Mucosa of gallbladder (tissue), 1 donor: ENCODE measurements at regions not wholly inside any gene's neighbourhood (a gene's known extent, or its start where the extent isn't known, plus 50 kb on each side); places are given as distances from the start of the nearest gene placed in this dataset.

Experiments used
- DNase-seq: peaks from one replicate; pipeline ENCODE4 v3.0.0-alpha.2; 2020; ENCODE audit warnings: low spot score
- donor health status: DM: no; HTN: no; CAD: no.

DNA sequence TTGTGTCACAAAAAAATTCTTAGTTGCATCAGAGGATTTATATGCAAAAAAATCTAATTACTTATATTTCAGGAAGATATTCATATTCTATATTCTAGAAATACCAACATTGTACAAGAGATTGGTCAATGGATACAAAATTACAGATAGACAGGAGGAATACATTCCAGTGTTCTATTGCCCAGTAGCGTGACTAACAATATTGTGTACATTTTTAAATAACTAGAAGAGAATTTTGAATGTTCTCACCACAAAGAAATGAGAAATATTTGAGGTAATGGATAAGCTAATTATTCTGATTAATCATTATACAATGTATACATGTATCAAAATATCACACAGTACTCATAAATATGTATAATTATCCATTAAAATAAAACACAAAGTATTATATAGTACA, 253.3 kb downstream of the IPMK start:
- DNase-seq = no peak

DNA sequence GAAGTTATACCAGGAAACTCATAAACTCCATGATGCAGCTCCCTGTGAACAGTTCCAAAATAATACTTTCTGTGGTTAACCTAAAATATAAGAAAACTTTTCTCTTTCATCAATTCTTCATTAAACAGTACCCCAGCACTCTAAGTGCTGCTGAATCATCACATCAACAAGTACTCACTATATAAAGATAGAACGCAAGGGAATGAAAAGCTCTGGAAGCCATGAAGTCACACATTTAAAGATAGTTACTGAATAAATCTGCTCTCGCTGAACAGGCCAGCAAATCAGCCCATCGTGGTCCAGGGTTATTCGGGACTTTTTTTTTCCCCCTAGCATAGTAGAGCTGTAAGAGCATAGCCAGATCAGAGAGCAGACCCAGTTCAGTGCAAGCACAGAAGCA, 254.3 kb downstream of the IPMK start:
- DNase-seq = no peak

GRCh38 chr10:58010073-58010702, 257.5 kb downstream of the IPMK start:
- no peak for DNase-seq

GRCh38 chr10:58003945-58004344, 263.7 kb downstream of the IPMK start:
- no peak for DNase-seq

- DNase-seq = no peak
These were observed 266.5 kb downstream of the IPMK start for GRCh38 chr10:58001159-58001558.

DNA sequence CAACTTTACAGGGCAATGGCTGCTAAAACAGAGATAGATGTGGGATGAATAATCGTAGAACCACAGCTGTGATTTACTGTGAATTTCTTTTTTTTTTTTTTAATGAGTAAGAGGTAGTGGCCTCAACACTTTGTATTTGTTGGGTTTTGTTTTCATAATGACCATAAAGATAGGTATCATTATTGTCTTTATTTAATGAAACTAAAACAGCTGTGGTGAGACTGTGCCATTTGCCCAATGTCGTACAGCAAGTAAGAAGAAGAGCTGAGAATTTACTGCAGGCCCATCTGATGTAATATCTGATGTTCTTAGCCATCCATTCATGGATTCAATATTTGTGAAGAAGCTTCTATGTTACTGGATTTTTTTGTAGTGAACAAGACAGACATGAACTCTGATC, 271.2 kb downstream of the IPMK start:
- no peak for DNase-seq

DNA sequence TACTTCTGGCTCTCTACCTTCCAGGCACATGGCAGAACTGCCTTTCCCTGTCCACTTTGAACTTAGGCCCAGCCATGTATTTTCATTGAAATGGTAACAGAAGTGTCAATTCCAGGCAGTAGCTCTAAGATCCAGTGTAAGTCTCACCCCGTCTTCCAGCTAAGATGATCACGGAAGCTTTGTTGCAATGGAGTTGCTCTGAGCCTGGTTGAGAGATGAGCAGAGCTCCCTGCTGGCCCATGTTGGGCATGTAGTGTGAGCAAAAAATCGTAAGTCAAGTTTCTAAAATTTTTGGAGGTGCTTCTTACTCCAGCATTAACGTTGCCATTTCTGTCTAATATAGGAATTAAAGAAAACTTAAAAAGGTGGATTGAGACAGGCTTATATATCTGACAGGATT, 274.4 kb downstream of the IPMK start:
- no peak for DNase-seq

GRCh38 chr10:57992321-57993077, 275.2 kb downstream of the IPMK start:
- peak; percentile 60 for DNase-seq

GRCh38 chr10:57988964-57989363, 278.7 kb downstream of the IPMK start:
- no peak for DNase-seq

- DNase-seq = no peak
These were observed 280.5 kb downstream of the IPMK start for GRCh38 chr10:57987055-57987721.

GRCh38 chr10:57986422-57986821, 281.3 kb downstream of the IPMK start:
- no peak for DNase-seq

- no peak for DNase-seq
These were observed 284.4 kb downstream of the IPMK start for GRCh38 chr10:57983281-57983791.

- DNase-seq = no peak
These were observed 285.6 kb downstream of the IPMK start for GRCh38 chr10:57982091-57982490.

- DNase-seq = no peak
These were observed 287.7 kb downstream of the IPMK start for GRCh38 chr10:57979956-57980355.

DNA sequence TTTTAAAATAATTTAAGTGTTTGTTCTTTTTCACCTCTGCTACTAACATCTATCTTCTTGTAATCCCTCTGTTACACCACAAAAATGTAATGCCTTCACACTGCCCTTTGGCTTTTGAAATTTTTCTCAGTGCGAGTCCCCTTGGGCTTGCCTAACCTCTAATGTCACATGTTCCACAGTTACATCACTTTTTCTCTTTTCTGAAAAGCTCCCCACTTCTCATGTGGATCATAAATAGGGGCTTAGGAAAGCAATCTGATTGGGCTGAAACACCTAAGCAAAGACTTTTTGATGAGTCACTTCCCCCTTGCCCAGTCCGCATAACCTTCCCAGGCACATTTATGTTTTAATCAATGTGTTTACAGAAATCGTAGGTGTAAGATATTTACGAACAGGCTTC, 288.2 kb downstream of the IPMK start:
- no peak for DNase-seq

DNA sequence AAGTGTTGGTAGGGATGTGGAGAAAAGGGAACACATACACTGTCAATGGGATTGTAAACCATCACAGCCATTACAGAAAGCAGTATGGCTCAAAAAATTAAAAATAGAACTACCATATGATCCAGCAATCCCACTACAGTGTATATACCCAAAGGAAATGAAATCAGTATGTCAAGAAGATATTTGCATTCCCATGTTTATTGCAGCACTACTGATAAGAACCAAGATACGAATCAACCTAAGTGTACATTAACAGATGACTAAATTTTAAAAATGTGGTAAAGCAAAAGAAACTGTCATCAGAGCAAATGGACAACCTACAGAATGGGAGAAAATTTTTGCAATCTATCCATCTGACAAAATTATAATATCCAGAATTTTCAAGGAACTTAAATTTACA, 290.4 kb downstream of the IPMK start:
- no peak for DNase-seq

GRCh38 chr10:57973451-57973850, 294.2 kb downstream of the IPMK start:
- no peak for DNase-seq

GRCh38 chr10:57972783-57973182, 294.9 kb downstream of the IPMK start:
- no peak for DNase-seq

DNA sequence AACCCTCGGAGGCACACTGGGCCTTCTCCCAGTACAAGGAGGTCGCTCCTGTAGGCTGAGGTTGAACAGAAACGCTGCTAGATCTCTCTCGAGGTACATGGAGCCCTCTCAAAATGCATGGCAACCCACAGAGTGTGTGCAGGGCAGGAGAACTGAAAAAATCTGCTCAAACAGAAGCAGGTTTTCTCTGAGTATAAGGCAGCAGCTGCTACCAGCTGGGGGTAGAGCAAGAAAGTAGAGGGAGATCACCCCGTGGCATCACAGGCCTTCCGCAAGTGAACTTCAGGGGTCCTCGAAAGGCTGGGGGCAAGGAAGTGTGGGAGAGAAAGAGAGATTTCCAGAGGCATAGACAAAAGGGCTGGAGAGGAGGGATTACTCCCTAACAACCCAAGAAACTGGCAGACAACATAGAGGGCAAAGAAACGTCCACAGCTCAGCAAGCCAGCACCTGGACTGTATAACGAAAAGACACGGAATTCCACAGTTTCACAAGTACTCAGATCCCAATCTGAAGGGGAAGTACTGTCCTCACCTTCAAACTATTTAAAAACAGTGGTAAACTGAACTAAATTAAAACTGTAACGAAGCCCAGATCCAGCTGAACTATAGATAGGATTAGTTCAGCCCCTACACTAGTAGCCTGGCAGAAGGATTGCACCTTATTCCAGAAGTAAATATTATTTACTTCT, 299.2 kb downstream of the IPMK start:
- DNase-seq = no peak

DNA sequence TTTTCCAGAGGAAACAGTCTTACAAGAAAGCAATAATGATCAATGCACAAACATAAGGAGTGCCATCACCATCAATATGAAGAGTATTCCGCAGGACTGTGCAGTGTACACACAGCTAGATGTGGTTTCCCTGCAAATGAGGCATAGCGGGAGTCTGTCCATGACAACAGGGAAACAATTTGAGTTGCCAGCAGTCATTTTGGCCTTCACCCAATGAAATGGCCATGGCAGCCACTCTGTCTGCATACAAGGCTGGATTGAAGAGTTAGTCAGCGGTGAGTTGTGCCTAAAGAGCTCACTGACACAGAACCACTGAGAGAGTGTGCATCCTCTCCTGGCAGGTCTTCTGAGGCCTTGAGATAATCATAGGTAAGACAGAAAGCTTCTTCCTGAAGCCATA, 303.3 kb downstream of the IPMK start:
- DNase-seq = no peak

GRCh38 chr10:57963546-57963945, 304.1 kb downstream of the IPMK start:
- no peak for DNase-seq

- DNase-seq = no peak
These were observed 304.9 kb downstream of the IPMK start for GRCh38 chr10:57962839-57963238.
